ENCODE measurements at regions not wholly inside any gene's neighbourhood (a gene's known extent, or its start where the extent isn't known, plus 50 kb on each side); places are given as distances from the start of the nearest gene placed in this dataset.
A peak's percentile ranks its signal among the peaks of the same experiment; 100 is the strongest.

DNA sequence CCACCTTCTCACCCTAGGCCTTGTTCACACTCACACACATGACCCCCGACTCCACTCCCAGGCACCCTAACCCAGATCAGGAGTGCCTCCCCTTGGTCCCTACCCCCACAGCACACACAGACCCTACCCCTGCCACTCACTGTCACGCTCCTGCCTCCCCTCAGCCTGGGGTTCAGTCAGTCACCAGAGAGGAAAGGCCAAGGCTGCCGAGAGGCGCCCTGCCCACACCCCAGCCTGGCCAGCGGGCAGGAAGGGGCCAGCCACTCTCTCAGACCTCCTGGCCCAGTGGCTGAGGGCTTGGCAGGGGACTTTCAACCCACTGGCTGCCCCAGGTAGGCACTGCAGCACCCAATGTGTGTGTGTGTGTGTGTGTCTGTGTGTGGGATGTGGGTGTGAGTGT is 122.4 kb upstream of the MVB12B start:
- ATAC-seq (no peak), DNase-seq (ENCODE audit: missing footprints) (no peak)
- intact Hi-C loops (cut with DNase I) = no loop called here

GRCh38 chr9:126204708-126205225 is 121.9 kb upstream of the MVB12B start:
- DNase-seq (ENCODE audit: missing footprints) (no peak), ATAC-seq (no peak)

GRCh38 chr9:126205265-126205664 is 121.4 kb upstream of the MVB12B start:
- ATAC-seq (no peak), DNase-seq (ENCODE audit: missing footprints) (no peak)
- intact Hi-C loops (cut with DNase I) = no loop called here

More at GRCh38 chr9:126204708-126205225, 121.9 kb upstream of the MVB12B start:
- intact Hi-C loops (cut with DNase I) = no loop called here

DNA sequence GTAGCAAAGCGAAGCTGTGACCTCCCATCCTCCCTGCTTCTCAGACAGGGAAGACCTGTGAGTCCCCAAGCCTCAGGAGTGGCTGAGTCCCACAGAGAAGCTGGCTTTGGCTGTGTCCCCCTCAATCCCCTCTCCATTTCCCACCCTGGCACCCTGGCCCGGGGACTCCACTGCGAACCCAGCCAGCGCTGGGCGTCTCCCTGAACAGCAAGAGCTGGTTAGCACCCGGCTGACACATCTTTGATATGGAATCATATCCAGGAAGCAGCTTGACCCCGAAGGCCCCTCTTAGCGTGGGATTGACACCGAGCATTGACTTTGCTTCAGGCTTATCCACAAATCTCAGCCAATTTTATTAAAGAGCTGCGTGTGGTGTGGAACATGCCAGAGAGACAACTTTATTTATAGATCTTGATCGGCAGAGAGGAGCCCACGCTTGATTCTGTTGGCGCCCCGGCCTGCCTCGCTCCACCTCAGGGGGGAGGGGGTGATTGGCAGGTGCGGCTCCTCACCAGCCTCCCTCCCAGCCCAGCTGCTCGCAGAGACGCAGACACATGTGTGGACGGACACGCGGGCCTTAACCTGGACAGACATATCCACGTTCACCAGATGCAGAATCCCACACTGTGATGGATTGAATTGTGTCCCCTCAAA is 120.7 kb upstream of the MVB12B start:
- no peak for DNase-seq (ENCODE audit: missing footprints)
- intact Hi-C loops (cut with DNase I) = no loop called here
- ATAC-seq = no peak

DNA sequence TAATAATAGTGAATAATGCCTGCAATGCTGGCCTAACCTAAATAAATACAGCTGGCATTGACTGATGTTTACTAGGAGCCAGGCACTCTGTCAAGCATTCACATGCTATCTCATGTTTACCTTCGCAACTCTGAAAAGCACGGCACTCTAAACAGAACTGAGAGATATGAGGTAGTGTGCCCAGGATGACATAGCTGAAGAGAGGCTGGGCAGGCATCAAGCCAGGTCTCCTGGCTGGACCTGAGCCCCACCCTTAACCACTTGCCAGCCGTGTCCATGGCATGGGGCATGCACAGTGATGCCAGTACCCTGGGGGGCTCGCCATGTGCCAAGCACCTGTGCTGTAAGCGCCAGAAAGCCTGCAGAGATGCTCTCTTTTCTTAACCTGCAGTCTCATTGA is 119.4 kb upstream of the MVB12B start:
- DNase-seq (ENCODE audit: missing footprints) (no peak), ATAC-seq (peak; percentile 87)
- intact Hi-C loops (cut with DNase I) = no loop called here

GRCh38 chr9:126208216-126208758 is 118.3 kb upstream of the MVB12B start:
- intact Hi-C loops (cut with DNase I) = no loop called here
- no peak for DNase-seq (ENCODE audit: missing footprints)
- ATAC-seq = no peak

- no peak for DNase-seq (ENCODE audit: missing footprints)
- intact Hi-C loops (cut with DNase I) = no loop called here
- no peak for ATAC-seq
Observed at GRCh38 chr9:126211441-126212074, 115.1 kb upstream of the MVB12B start.

DNA sequence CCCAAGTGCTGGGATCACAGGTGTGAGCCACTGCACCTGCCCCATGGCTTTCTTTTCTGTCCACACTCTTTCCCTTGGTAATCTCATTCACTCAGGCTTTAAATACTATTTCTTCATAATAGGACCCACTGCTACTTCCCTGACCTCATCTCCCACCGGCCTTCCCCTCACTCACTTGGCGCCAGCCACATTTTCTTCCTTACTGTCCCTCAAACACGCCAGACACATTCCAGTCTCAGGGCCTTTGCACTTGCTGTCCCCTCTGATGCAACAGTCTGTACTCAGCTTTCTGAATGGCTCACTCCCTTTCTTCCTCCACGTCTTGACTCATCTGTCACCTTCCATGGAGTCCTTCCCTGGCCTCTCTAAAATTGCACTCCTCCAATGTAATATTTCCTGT is 111.1 kb upstream of the MVB12B start:
- no peak for ATAC-seq
- intact Hi-C loops (cut with DNase I) = no loop called here
- no peak for DNase-seq (ENCODE audit: missing footprints)

DNA sequence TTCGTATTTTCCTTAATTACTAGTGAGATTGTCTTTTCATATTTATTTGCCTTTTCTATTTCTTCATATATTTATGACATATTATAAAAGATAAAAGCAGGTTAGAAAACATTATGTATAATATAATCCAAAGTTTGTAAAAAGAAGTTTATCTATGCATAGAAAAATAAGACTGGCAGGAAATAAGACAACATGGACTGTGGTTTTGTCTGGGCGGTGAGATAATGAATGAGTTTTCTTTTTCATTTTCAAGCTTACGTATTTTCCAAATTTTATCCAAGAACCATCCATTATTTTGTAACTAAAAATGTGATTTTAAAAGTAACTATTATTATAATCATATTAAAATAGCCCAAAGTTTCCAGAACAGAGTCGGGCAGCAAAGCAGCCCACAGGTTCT is 109.8 kb upstream of the MVB12B start:
- intact Hi-C loops (cut with DNase I) = no loop called here
- DNase-seq (ENCODE audit: missing footprints) (no peak), ATAC-seq (no peak)

GRCh38 chr9:126217250-126217653 is 109.4 kb upstream of the MVB12B start:
- intact Hi-C loops (cut with DNase I) = no loop called here
- ATAC-seq = no peak

GRCh38 chr9:126217797-126218196 is 108.8 kb upstream of the MVB12B start:
- ATAC-seq (no peak), DNase-seq (ENCODE audit: missing footprints) (no peak)
- intact Hi-C loops (cut with DNase I) = no loop called here

More at GRCh38 chr9:126217250-126217653, 109.4 kb upstream of the MVB12B start:
- DNase-seq (ENCODE audit: missing footprints) = no peak

DNA sequence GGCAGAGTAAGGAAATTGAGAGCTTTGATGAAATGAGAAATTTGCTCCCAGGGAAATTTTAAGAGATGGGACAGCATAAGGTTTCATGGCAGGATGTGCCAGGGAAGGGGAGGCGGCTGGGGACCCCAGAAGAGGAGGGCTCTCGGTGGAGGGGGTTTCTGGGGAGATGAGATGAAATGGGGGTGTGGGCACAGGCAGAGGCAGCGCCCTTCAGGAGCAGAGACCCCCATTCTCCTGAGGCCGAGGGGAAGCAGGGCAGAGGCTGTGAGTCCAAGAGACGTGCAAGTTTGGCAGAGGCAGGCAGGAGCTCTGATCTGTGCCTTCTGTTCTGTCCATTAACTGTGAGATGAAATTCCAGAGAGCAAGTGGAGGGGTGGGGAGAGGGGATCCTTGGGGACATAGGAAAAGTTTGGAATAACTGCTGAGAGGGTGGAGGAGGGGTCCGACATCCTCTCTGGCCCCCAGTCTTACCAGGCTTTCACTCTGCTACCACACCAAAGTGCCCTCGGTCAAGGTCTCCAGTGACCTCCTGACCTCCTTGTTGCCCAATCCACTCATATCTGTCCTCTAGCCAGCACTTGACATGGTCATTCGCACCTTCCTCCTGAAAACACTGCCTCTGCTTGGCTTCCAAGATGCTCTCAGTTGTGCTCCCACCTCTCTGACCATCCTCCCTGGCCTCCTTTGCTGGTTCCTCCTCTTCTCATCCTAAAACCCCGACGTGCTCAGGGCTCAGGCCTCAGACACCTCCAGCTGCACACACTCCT is 108.1 kb upstream of the MVB12B start:
- ATAC-seq (no peak), DNase-seq (ENCODE audit: missing footprints) (no peak)
- intact Hi-C loops (cut with DNase I) = no loop called here

- DNase-seq (ENCODE audit: missing footprints) (no peak), ATAC-seq (no peak)
- intact Hi-C loops (cut with DNase I) = no loop called here
Observed at GRCh38 chr9:126219166-126219565, 107.5 kb upstream of the MVB12B start.

DNA sequence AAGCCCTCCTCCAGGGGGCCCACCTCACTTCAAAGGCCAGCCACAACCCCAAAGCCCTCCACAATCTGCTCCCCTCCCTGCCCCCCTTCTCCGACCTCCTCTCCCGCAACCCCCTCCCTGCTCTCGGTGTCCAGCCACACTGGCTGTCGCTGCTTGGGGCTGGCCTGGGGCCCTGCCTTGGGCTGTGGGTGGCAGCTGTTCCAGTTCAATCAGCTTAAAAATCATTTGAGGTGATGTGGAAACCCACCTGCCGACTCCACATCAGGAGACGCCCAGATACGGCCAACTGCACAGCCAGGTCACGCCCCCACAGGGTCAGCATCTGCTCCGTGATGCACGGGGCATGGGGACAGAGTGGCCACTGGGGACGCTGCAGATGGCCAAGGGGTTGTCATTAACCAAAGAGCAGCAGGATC is 107.0 kb upstream of the MVB12B start:
- DNase-seq (ENCODE audit: missing footprints) (no peak), ATAC-seq (no peak)
- intact Hi-C loops (cut with DNase I) = no loop called here

- ATAC-seq = no peak
- intact Hi-C loops (cut with DNase I) = no loop called here
- DNase-seq (ENCODE audit: missing footprints) = no peak
Observed at GRCh38 chr9:126221480-126221879, 105.1 kb upstream of the MVB12B start.

DNA sequence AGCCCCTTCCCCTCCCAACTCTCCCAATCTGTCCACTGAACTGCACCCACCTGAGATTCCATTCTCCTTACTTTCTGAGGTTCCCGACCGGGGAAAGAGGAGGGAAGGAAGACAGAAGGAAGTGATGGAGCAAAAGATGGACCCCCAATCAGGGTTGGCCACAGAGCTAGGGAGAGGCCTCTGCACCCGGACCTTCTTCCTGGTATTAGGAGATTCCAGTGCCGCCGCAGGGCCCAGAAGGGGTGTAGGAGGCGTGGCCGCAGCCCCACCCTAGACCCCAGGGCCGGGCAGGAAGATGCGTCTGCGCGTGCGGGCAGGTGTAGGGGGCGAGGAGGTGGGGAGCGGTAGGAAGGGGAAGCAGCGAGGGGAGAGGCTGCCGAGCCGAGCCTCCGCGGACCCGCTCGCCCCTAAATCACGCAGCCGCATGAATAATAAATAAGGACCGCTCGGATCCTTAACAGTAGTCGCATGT is 104.2 kb upstream of the MVB12B start:
- ATAC-seq (no peak), DNase-seq (ENCODE audit: missing footprints) (no peak)
- intact Hi-C loops (cut with DNase I) = no loop called here

DNA sequence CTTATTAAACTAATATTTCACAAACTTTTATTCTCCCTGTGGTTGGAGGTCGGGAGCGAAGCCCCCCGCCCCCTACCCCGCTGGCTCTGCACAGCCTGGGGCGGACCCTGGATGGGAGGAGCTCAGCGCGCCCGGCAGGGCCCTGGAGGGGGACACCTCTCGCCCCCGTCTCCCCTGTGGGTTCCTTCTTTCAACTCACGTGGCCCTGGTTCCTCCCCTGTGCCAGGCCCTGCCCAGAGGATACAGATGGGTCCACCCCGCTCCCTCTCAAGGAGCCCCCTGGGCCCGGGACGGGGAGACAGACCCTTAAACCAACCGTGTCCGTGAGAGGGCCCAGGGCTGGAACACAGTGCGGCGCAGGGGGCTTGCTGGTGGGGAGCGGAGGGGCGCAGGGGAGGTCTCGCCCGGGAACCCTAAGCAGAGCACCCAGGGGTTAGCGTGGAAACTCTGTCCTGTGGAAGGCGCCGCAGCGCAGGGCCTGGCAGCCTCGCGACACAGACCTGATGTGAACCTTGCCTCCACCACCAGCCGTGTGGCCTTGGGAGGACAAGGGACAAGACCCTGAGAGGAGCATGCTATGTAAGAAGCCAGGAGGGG is 103.7 kb upstream of the MVB12B start:
- DNase-seq (ENCODE audit: missing footprints) (no peak), ATAC-seq (no peak)
- intact Hi-C loops (cut with DNase I) = no loop called here

- ATAC-seq = no peak
Observed at GRCh38 chr9:126223798-126224531, 102.7 kb upstream of the MVB12B start.

More at GRCh38 chr9:126223798-126224531, 102.7 kb upstream of the MVB12B start:
- DNase-seq (ENCODE audit: missing footprints) = no peak
- intact Hi-C loops (cut with DNase I) = no loop called here
